AG04450 (cell line): ENCODE measurements at regions not wholly inside any gene's neighbourhood (a gene's known extent, or its start where the extent isn't known, plus 50 kb on each side); places are given as distances from the start of the nearest gene placed in this dataset.

Source experiments
- CTCF ChIA-PET: fragments of 300-600, 350-600 bp; formaldehyde crosslinking; extraction: SDS; loops from one replicate; lab custom pipeline; 2022; ENCODE audit warnings: antibody characterized with exemption, inconsistent platforms; lab: Charles Lee
- POLR2A ChIA-PET: fragments of 350-600 bp; formaldehyde crosslinking; extraction: SDS; loops from one replicate; lab custom pipeline; 2021; ENCODE audit warnings: antibody characterized with exemption, inconsistent platforms; lab: Yijun Ruan, JAX
- DNase-seq: peaks from one replicate; pipeline ENCODE4 v3.0.0-alpha.2; 2011; ENCODE audit warnings: low read depth, low spot score
- H3K27ac ChIP-seq: one replicate; pipeline ENCODE4 v1.5.1; 2012; ENCODE audit warnings: low read depth, low read length, control low read depth
- H3K27me3 ChIP-seq: one replicate; pipeline ENCODE4 v1.6.0; 2012; ENCODE audit warnings: low read length; ENCODE audit not compliant: control insufficient read depth, insufficient read depth
- H3K4me3 ChIP-seq: 2 replicates; pipeline ENCODE4 v1.5.1; 2011; ENCODE audit warnings: mild to moderate bottlenecking, low read depth, low read length, control low read depth
- H3K9me3 ChIP-seq: 2 replicates; pipeline ENCODE4 v1.5.1; 2012; ENCODE audit warnings: low read length; ENCODE audit not compliant: control insufficient read depth, insufficient read depth
- TF ChIP-seq, protein P1 (sequence below): IDR thresholded peaks from 2 replicates; pipeline ENCODE4 v1.5.1; 2011; ENCODE audit warnings: low read depth, low read length, control low read depth, inconsistent platforms

DNA sequence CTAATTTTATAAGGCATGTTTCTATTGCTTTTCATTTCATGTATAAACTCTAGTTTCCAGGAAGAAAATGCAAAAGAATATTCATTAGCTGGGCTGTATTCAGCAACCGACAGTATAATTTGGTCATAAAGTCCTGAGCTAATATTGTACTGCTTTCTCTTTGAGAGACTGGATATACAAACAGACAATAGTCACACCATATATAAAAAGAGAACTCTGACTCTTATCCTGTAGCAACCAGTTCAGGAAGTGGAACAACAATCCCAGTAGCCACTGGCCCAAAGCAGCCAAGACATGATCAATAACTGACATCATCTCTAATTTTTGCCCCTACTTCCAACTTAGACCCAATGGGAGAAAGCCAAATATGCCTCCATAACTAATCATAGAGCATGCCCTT lies 160.8 kb downstream of the FSIP2 start:
- Histone ChIP-seq H3K27ac (no peak overlapping the region), H3K4me3 (no peak overlapping the region), H3K27me3 (no peaks in the 10 kb centered on the region), H3K9me3 (no peaks in the 10 kb centered on the region)
- POLR2A ChIA-PET, result no interaction called here
- CTCF ChIA-PET, result no interaction called here
- TF ChIP-seq, protein P1, sequence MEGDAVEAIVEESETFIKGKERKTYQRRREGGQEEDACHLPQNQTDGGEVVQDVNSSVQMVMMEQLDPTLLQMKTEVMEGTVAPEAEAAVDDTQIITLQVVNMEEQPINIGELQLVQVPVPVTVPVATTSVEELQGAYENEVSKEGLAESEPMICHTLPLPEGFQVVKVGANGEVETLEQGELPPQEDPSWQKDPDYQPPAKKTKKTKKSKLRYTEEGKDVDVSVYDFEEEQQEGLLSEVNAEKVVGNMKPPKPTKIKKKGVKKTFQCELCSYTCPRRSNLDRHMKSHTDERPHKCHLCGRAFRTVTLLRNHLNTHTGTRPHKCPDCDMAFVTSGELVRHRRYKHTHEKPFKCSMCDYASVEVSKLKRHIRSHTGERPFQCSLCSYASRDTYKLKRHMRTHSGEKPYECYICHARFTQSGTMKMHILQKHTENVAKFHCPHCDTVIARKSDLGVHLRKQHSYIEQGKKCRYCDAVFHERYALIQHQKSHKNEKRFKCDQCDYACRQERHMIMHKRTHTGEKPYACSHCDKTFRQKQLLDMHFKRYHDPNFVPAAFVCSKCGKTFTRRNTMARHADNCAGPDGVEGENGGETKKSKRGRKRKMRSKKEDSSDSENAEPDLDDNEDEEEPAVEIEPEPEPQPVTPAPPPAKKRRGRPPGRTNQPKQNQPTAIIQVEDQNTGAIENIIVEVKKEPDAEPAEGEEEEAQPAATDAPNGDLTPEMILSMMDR, result no peak
- DNase-seq, result no peak

DNA sequence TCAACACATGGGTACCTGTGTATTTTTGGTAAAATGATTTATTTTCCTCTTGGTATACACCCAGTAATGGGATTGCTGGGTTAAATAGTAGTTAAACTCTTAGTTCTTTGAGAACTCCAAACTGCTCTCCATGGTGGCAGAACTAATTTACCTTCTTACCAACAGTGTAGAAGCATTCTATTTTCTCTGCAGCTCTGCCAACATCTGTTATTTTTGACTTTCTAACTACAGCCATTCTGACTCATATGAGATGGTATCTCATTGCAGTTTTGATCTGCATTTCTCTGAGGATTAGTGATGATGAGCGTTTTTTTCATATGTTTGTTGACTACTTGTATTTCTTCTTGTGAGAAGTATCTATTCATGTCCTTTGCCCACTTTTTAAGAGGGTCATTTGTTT lies 180.6 kb downstream of the FSIP2 start:
- H3K27me3 ChIP-seq, result no peaks in the 10 kb centered on the region
- TF ChIP-seq, protein P1, result no peak
- DNase-seq, result no peak
- no peaks in the 10 kb centered on the region for H3K9me3 ChIP-seq
- no peak overlapping the region for H3K27ac ChIP-seq
- POLR2A ChIA-PET, result no interaction called here
- CTCF ChIA-PET, result no interaction called here
- H3K4me3 ChIP-seq, result no peak overlapping the region

GRCh38 chr2:185921048-185921756 lies 182.6 kb downstream of the FSIP2 start:
- TF ChIP-seq, protein P1, result no peak
- no peak for DNase-seq
- no peaks in the 10 kb centered on the region for H3K9me3 ChIP-seq
- no peak overlapping the region for H3K4me3 ChIP-seq
- ChIA-PET CTCF (no interaction called here), POLR2A (no interaction called here)
- H3K27ac ChIP-seq, result no peak overlapping the region
- H3K27me3 ChIP-seq, result no peaks in the 10 kb centered on the region

- CTCF ChIA-PET, result no interaction called here
- H3K27me3 ChIP-seq, result no peaks in the 10 kb centered on the region
- TF ChIP-seq, protein P1, result no peak
- no peak overlapping the region for H3K4me3 ChIP-seq
- no peak for DNase-seq
- no peak overlapping the region for H3K27ac ChIP-seq
- H3K9me3 ChIP-seq, result no peaks in the 10 kb centered on the region
- POLR2A ChIA-PET, result no interaction called here
These were observed 195.6 kb downstream of the FSIP2 start for GRCh38 chr2:185934232-185934631.

- H3K4me3 ChIP-seq, result no peak overlapping the region
- TF ChIP-seq, protein P1, result no peak
- ChIA-PET CTCF (no interaction called here), POLR2A (no interaction called here)
- H3K27ac ChIP-seq, result no peak overlapping the region
- no peak for DNase-seq
- no peaks in the 10 kb centered on the region for H3K27me3 ChIP-seq
- no peaks in the 10 kb centered on the region for H3K9me3 ChIP-seq
These were observed 201.3 kb downstream of the FSIP2 start for GRCh38 chr2:185939858-185940257.
